GM21526 (cell line): ENCODE measurements at regions not wholly inside any gene's neighbourhood (a gene's known extent, or its start where the extent isn't known, plus 50 kb on each side); places are given as distances from the start of the nearest gene placed in this dataset.

Experiments used
- ATAC-seq: cut with Tn5 transposase; IDR thresholded peaks from one replicate; pipeline ENCODE4 v1.9.1; 2021; ENCODE audit warnings: moderate library complexity; ENCODE audit not compliant: unreplicated experiment, low FRiP score

DNA sequence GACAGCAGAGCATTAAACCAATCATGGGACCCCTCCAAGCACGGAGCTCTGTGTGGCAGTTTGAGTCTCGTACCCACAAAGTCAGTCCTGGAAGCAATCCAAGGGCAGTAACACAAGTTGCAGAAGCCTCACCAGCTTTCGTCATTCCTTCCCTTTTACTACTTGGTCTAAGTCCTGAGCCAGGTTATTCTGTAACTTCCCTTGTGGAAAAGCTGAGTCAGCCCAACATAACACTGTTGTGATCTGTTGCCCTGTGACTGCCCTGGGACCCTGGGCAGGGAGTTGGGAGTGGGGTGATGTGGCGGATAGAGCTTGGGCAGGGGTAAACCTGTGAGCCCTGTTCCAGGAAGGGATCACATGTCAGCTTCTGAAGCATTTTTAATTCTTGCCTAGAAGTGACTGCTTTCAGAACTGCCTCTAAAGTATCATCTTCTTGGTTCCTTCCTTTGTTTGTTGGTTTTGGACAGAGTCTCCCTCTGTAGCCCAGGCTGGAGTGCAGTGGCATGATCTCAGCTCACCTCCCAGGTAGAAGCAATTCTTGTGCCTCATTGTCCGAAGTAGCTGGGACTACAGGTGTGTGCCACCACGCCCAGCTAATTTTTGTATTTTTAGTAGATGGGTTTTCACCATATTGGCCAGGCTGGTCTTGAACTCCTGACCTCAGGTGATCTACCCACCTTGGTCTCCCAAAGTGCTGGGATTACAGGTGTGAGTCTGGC lies 183.7 kb upstream of the JAG1 start:
- no peak for ATAC-seq

DNA sequence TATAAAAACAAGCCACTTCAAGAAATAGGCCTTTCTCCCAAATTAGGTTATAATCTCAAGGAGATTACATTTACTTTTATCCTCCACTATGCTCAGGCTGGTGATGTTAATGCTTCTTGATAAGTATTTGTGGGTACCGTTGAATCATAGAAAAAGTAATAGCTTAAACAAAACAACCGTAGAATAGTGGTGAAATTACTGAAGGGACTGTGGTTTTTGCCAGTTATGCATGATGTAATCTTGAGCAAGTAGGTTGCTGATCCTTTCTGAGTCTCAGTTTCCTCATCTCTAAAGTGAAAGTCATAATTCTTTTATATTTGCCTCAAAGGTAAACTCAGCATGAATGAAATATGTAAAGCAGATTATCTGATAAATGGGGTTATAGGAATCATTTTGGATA lies 187.3 kb upstream of the JAG1 start:
- ATAC-seq, result no peak

DNA sequence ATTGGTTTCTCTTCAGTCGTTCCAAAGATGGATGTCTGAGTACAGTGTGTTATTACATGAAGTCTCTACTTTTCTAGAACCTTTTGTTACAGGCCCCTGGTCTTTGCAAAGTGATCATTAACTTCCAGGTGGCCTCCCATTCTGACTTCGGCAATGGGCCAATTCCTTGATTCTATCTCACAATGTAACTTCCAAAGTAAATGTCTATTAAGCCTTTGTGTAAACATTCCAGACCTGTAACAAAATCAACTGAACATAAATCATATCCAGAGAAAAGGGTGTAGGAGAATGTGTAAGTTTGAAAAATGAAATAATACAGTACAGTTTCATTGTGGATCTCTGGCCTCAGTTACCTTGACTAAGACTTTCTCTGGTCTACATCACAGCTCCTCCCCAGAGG lies 187.8 kb upstream of the JAG1 start:
- ATAC-seq, result no peak

DNA sequence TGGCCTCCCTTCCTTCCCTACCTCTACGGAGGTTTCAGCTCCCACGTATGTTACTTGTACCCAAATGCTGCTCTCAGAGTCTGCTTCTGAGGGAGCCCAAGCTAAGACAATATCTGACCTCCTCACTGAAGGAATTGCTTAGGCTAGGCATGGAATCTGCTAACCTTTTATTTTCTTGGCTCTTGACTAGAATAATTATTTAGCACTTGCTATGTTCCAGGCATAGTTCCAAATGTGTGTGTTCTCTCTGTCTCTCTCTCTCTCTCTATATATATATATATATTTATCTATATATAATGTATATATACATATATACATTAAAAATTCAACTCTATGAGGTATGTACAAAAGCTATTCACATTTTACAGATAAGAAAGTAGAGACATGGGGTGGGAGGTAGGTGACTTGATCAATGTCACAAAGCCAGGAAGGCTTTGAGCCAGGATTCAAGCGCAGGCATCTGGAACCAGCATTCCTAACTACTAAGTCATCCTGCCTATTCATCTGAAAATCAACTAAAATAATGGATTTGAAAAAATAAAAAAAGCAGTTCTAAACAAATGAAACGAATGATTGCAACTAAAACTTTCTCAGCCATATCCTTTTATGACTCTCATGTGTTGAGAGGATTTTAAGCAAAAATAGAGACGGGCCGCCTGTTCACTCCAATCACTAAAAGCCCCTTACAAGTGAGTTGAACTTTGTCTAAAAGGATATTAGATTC lies 189.7 kb upstream of the JAG1 start:
- no peak for ATAC-seq

DNA sequence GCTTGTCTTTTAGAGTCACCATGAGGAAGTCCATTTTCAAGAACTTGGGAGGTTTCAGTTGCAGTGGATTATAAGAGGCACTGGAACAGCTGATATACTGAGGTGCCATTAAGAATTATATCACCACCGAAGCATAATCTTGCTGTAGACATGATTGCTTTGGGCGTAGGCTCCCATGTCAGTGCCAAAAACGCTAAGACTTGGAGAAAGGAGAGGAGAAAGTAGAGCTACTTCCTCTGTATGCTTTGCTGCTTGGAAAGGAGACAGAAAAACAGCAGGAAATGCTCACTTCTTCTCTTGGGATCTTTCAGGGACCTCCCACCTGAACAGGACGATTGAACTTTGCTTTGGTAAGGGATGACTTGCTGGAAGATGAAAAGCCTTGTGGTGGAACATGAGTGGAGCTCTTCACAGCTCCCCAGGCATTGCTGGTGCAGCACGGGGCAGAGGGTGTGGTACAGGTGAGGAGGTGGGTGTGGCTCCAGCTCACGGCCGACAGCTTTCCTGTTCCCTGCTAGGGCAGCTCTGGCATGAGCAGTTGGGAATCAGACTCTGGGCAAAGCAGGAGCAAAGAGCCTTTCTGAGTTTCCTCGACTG lies 190.4 kb upstream of the JAG1 start:
- ATAC-seq, result no peak

DNA sequence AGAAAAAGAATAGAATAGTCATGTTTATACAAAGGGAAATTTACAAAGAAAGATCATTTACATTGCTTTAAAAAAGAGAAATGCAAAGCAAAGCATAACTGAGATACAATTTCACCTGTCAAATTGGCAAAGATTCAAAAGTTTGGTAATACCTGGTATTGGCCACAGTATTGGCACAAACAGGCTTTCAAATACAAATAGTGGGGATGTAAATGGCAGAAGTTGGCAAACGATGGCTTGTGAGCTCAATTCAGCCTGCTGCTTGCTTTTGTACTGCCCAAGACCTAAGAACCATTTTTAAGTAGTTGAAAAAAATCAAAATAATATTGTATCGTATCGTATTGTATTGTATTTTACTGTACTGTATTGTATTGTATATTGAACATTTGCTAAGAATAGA lies 194.5 kb upstream of the JAG1 start:
- ATAC-seq, result no peak

DNA sequence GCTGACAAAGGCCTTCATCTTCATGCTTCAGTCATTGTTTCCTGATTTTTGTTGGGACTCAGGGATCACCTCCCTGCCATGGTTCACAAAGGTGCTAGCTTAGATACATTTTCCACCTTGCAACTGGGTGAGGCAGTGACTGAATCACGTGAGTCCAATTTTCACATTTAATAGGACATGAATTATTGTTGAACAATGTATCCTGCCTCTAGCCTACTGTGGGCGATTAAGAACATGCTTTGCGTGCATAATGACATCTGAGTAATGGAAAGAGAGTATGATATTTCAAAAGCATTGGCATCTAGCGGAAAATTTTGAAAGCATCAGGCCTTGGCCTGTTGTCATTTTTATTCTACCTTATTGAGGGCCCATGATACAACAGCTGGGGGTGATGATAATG lies 199.2 kb upstream of the JAG1 start:
- no peak for ATAC-seq

DNA sequence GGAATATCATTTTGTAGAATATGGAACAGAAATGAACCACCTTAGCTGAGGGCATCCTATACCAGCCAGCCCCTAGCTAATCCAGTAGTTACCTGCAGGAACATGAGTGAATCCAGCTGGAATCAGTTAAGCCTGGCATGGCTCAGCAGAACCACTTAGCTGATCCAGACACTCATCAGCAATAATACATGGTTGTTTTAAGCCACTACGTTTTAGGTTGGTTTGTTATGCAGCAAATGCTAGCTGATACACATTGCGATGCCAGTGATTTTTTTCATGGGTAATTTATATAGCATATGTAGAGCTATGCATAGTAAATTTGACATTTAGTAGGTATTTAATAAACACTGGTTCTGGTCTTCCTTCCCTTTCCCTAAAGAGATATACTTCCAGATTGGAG lies 201.9 kb upstream of the JAG1 start:
- ATAC-seq, result no peak

DNA sequence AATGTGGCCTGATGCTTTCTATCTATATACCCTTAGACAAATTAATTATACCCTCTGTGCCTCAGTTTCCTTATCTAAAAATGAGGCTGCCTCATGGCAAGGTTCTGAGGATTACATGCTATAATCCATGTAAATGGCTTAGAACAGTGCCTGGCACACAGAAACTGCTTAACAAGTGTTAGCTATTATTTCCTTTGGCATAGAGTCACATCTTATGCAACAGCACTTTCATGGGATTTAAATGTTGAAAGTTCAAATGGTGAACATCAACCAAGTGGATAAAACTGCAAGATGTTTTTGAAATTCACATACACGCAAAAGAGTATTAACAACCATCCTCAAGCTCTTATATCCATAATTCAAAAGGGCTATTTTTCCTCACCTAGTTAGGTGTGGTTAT lies 202.8 kb upstream of the JAG1 start:
- ATAC-seq, result no peak

DNA sequence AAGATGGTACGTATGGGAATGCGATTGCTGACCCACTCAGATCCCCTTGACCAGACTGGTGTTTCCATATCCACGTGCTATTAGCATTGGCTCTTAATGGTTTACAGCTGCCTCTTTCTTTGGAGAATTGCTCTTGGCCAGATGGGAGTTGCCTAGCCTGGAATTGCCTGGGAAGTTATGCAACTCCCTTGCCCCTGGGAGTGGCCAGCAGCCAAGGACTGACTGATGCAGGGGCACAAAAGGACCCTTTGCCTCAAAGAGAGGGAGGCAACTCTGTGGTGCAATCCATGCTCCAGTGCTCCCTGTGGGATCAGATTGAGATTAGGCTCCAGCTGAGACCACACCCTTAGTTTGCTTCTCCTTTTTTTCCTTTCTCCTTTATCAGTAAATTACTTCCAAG lies 203.5 kb upstream of the JAG1 start:
- ATAC-seq, result no peak

DNA sequence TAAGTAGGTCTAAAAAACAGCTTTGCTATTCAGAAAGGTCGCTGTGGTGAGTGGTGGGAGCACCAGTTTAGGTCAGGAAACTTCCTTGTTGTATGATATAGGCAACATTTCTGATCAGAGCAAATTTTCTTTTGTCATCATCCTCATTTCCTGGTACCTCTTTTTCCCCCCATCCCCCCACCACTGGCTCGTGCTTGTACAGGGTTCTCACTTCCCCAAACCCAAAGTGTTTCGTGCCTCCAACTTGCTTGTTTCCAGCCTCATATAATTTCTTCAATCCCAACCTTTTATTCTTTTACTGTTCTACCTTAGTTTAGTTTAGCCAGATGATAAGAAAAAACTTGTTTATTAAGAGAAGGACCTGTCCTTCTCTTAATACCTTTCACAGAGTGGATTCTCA lies 209.4 kb upstream of the JAG1 start:
- no peak for ATAC-seq

DNA sequence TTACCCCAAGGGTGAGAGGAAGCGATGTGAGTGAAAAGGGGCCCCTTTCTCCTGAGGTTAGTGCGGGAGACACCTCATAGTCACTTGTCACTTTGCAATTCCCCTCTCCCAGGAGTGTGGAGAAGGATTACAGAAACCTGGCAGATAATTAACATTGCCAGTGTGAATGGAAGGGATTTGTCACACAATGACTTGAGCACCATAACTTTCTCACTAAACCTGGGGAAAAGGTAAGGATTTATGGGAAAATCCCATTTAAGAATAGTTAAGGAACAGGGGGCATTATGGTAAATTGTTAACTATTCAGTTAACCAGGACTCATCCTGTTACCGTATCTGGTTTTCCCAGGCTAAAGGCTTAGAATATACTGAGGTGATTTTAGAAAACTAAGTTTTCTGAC lies 219.5 kb upstream of the JAG1 start:
- ATAC-seq, result no peak

DNA sequence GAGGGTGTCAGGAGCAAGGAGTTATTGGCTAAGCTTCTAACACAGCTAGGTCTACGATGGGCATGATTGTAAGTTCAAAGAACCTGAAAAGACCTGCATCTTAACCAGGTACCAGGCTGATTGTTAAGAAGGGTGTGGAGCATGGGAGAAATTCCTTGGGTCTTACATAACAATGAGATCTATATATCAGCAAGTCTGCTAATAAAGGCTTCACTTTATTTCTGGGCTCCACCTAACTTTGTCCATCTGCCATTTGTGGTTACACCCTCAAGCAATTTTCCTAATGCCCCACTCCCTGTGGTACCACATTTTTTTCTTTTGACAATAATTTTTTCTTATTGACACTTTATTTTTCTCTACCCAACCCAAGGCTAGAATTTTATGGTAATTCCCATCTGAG lies 223.5 kb upstream of the JAG1 start:
- no peak for ATAC-seq

DNA sequence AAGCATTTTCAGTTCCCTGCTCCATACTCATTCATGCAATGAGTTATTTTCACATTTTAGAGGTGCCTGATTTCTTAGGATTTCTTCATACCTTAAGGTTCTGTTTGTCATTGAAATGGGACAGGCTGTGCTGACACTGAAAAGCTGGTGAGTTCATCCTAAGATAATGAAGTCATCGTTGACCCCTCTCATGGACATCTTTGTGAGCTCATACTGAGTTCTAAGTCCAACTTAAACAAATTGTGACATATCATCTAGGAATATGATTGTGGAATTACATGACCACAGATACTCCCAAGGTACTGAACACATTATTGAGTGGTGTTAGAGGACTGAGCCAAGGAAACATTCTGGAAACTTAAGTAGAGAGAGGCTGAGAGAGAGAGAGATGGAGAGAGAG lies 224.8 kb upstream of the JAG1 start:
- no peak for ATAC-seq

DNA sequence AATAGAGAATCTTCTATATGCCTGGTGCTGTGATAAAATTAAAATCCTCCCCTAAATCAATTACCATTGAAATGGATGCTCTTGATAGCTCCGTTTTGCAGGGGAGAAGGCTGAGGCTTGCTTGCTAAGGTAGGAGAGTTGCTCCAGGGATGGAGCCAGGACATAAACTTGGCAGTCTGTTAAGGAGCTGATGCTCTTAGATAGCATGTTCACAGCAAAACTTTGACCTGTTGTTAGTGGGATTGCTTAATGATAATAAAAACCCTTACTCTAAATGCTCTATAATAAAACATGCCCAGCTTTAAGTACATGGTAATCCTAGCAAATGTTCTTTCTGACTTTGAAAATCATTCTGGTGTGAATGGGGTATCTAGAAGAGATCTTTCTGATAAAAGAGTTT lies 228.4 kb upstream of the JAG1 start:
- ATAC-seq, result no peak

DNA sequence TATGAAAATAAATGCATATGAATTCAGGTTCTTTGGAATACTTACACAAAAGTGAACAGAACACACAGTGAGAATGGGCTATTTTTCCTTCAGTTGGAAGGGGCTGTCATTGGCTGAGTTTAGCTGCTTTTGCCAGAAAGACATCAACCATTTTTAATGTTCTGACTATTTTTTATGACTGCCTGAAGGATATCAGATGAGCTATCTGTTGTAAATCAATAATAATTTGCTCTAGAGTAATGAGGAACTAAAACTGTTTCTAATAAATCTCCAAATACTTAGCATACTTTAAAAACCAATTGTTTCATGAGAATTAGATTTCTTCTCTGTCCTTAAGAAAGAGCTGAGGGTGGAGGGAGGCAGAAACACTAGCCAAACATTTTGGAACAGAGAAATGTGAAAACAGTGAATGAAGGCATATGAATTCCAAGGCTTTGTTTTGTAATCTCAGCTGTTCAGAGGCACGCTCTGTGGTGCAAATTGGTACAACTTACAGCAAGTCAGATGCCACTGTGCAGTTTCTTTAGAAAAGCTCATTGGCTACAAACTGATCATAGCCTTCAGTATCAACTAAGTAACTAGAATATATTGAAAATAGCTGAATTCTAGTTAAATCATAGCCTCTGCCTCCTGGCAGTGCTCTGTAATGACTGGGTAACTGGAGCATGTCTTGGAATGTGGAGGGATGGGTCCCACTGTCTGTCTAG lies 228.9 kb upstream of the JAG1 start:
- no peak for ATAC-seq

DNA sequence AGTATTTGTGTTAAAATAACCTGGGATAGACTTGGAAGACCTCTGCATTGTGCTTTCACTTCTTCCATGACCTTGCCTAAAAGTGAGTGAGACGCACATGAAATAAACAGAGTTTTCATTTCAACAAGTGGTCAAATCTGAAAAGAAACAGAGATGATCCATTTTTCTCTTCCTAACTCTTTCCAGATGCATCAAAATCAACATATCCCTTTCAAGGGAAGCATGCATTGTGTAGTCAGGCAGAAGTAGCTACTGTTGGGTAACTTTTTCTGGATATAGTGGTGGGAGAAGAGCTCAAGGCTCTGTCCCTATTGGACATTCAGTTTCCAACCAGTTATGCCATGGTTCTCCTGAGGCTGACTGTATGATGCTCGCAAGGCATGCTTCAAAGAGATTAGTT lies 233.0 kb upstream of the JAG1 start:
- no peak for ATAC-seq

DNA sequence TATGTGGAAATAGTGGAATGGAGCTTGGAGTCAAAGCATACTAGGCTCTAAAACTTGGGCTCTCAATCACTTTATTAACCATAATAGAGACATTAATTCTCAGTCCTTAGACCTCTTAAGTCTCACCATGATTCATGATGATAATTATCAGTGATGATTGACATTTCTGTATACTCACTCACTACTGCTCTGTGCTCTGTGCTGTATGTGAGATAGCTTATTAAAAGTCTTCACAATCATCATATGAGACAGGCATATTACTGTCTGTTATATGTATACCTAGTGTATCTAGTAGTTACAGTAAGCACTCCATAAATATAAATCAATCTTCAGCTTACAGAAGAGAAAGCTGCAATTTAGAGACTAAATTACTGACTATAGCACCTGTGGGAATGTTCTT lies 236.0 kb upstream of the JAG1 start:
- no peak for ATAC-seq

DNA sequence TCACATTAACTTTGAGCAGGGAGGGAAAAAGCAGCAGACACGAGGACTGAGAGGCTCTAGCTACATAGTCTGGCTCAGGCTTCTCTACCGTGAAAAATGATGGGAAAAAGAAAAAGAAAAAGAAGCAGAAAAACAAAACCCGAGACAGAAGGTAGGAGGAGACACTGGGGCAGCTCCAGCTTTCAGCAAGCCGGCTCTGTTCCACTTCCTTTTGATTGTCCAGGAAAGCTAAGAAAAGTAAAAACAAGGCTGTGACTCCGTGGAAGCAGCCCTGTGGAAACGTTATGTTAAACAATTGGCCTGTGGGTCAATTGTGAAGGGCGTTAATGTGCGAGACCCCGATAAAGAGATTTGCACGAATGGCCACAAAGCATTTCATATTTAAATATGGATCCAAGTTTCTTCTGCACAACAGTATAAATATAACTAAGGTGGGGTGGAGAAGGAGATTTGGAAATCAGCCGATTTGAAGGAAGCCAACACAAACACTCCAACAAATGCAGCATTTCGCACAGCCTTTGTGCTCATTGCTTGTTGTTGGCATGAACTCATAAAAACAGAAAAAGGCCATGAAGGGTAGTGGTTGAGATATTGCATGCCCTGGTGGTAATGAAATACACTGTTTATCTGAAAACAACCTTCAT lies 236.9 kb upstream of the JAG1 start:
- ATAC-seq, result no peak

DNA sequence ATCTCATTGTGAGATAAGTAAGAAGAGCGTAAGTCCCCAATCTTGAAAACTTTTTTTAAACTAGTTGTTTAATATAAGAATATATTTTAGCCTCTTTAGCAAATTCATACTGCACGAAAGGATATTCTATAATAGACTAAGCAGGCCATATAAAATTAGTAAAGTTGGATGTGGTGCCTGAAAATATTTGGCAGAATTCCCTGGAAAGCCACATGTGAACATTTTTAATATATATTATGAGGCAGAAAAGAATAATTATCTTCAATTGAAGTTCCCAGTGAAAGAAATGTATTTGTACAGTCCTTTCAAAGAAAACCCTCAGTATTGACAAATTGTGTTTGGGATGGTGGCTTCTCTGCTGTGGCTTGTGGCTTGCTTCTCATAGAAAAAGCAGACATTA lies 237.5 kb upstream of the JAG1 start:
- ATAC-seq, result no peak

DNA sequence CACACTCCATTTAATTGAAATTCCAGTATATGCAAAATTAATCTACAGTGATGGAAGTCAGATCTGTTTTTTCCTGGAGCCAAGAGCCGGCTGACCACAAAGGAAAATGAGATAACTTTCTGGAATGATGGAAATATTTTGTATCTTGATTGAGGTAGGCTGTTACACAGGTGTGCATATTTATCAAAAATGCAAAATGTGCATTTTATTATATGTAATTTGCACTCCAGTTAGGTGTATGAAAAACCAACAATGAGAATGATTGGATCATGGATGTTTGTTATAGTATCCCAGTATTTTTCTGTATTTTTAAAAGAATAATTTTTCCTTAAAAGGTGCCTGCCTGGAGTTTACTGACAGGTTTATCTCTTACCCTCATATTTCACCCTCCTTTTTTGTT lies 242.0 kb upstream of the JAG1 start:
- no peak for ATAC-seq
